H1 (cell line): ENCODE measurements at regions not wholly inside any gene's neighbourhood (a gene's known extent, or its start where the extent isn't known, plus 50 kb on each side); places are given as distances from the start of the nearest gene placed in this dataset.

Source experiments
- CTCF ChIA-PET: fragments of 300-600 bp; sonication (Branson Sonifier 250); formaldehyde crosslinking; loops from one replicate; lab custom pipeline; 2021; ENCODE audit not compliant: partially characterized antibody; lab: Charles Lee
- POLR2A ChIA-PET: fragments of 300-600 bp; sonication (Branson Sonifier 250); formaldehyde crosslinking; loops from one replicate; lab custom pipeline; 2021; ENCODE audit warnings: inconsistent platforms; ENCODE audit not compliant: partially characterized antibody; lab: Charles Lee
- DNase-seq, 2 experiments: peaks; one replicate each; pipeline versions ENCODE4 v3.0.0 to v3.0.0-alpha.2; 2010 to 2022; ENCODE audit warnings: low spot score in 2 of 2, low read depth in 1 of 2, mixed read lengths in 1 of 2
- FAIRE-seq: peaks from 2 replicates; lab custom pipeline; 2011; peaks lifted over from hg19 to GRCh38; lab: Jason Lieb, UNC
- H2AFZ ChIP-seq: 2 replicates; pipeline ENCODE4 v1.8.1; 2012; ENCODE audit warnings: low read length, inconsistent platforms
- H2AK5ac ChIP-seq: 2 replicates; pipeline ENCODE4 v1.6.1; 2013; ENCODE audit warnings: low read depth, low read length
- H2BK120ac ChIP-seq: replicated peaks from 2 replicates; pipeline ENCODE3; 2013; ENCODE audit warnings: low read depth, low read length, inconsistent platforms
- H2BK12ac ChIP-seq: 2 replicates; pipeline ENCODE4 v1.6.1; 2013; ENCODE audit warnings: low read depth, low read length
- H2BK15ac ChIP-seq: 2 replicates; pipeline ENCODE4 v1.6.1; 2013; ENCODE audit warnings: low read length
- H2BK20ac ChIP-seq: 2 replicates; pipeline ENCODE4 v1.6.1; 2013; ENCODE audit warnings: low read length
- H2BK5ac ChIP-seq: 2 replicates; pipeline ENCODE4 v1.6.1; 2013; ENCODE audit warnings: low read depth, low read length
- H3K14ac ChIP-seq: 2 replicates; pipeline ENCODE4 v1.6.1; 2013; ENCODE audit warnings: inconsistent platforms; ENCODE audit not compliant: insufficient read length
- H3K18ac ChIP-seq: 2 replicates; pipeline ENCODE4 v1.6.1; 2013; ENCODE audit warnings: low read length; ENCODE audit errors: extremely low read depth
- H3K23ac ChIP-seq: 2 replicates; pipeline ENCODE4 v1.6.1; 2013; ENCODE audit warnings: inconsistent platforms; ENCODE audit not compliant: insufficient read length
- H3K23me2 ChIP-seq: 2 replicates; pipeline ENCODE4 v1.6.1; 2013; ENCODE audit warnings: low read depth, low read length
- H3K27ac ChIP-seq: 2 replicates; pipeline ENCODE4 v1.6.1; 2011; ENCODE audit warnings: low read depth, low read length, inconsistent platforms
- H3K27me3 ChIP-seq, 4 experiments: replicated peaks in 1 of 4; 1 replicate in 1 of 4; 2 replicates in 3 of 4; pipeline versions ENCODE4 v1.6.1 to v1.8.1; 2011 to 2013; ENCODE audit warnings: low read length in 3 of 4, mild to moderate bottlenecking in 3 of 4, inconsistent platforms in 2 of 4, mixed read lengths in 2 of 4, moderate library complexity in 1 of 4; ENCODE audit not compliant: control insufficient read depth in 3 of 4, insufficient read depth in 3 of 4; ENCODE audit errors: extremely low read depth in 1 of 4
- H3K36me3 ChIP-seq, 4 experiments: 2 replicates each; pipeline versions ENCODE4 v1.6.1 to v1.8.1; 2011 to 2013; ENCODE audit warnings: mild to moderate bottlenecking in 4 of 4, low read length in 3 of 4, moderate library complexity in 2 of 4, control low read depth in 1 of 4, inconsistent platforms in 1 of 4; ENCODE audit not compliant: insufficient read depth in 4 of 4, control insufficient read depth in 2 of 4
- H3K4ac ChIP-seq: replicated peaks from 2 replicates; pipeline ENCODE3; 2013; ENCODE audit warnings: low read length, low read depth, mixed read lengths, inconsistent platforms; ENCODE audit not compliant: insufficient read length
- H3K4me1 ChIP-seq, 4 experiments: replicated peaks in 1 of 4; 1 replicate in 1 of 4; 2 replicates in 3 of 4; pipeline versions ENCODE4 v1.6.1 to v1.8.1; 2011 to 2013; ENCODE audit warnings: low read length in 3 of 4, inconsistent platforms in 2 of 4, mixed read lengths in 1 of 4; ENCODE audit not compliant: insufficient read depth in 4 of 4, control insufficient read depth in 3 of 4
- H3K4me2 ChIP-seq, 2 experiments: 2 replicates each; pipeline versions ENCODE4 v1.6.1 to v1.8.1; 2011 to 2013; ENCODE audit warnings: low read depth in 2 of 2, low read length in 2 of 2, control low read depth in 1 of 2, inconsistent platforms in 1 of 2, mild to moderate bottlenecking in 1 of 2; ENCODE audit not compliant: insufficient read depth in 1 of 2
- H3K4me3 ChIP-seq, 4 experiments: fragments of 200-600, 300-600 bp in 1 of 4; sonication (generic), shearing (Covaris generic), sonication (Bioruptor Twin) in 1 of 4; 2 replicates each; pipeline versions ENCODE4 v1.5.1 to v1.8.1; 2011 to 2016; ENCODE audit warnings: low read length in 4 of 4, low read depth in 3 of 4, control low read depth in 2 of 4, inconsistent platforms in 2 of 4, mild to moderate bottlenecking in 2 of 4, mixed read lengths in 1 of 4, moderate library complexity in 1 of 4; ENCODE audit not compliant: insufficient read depth in 2 of 4; ENCODE audit errors: extremely low read depth in 1 of 4
- H3K56ac ChIP-seq: replicated peaks from 2 replicates; pipeline ENCODE3; 2013; ENCODE audit warnings: low read depth, mild to moderate bottlenecking, mixed read lengths, low read length, inconsistent platforms; ENCODE audit not compliant: insufficient read length
- H3K79me1 ChIP-seq: 2 replicates; pipeline ENCODE4 v1.6.1; 2013; ENCODE audit warnings: low read depth, low read length, control low read depth
- H3K79me2 ChIP-seq, 2 experiments: 2 replicates each; pipeline versions ENCODE4 v1.6.1 to v1.8.1; 2012 to 2013; ENCODE audit warnings: low read length in 2 of 2, mild to moderate bottlenecking in 2 of 2, inconsistent platforms in 1 of 2; ENCODE audit not compliant: insufficient read depth in 2 of 2, control insufficient read depth in 1 of 2
- H3K9ac ChIP-seq, 4 experiments: replicated peaks in 1 of 4; 1 replicate in 1 of 4; 2 replicates in 3 of 4; pipeline versions ENCODE4 v1.6.1 to v1.8.1; 2011 to 2013; ENCODE audit warnings: low read depth in 3 of 4, low read length in 3 of 4, control low read depth in 2 of 4, mild to moderate bottlenecking in 2 of 4, moderate library complexity in 2 of 4, inconsistent platforms in 1 of 4; ENCODE audit errors: extremely low read depth in 1 of 4
- H3K9me3 ChIP-seq, 2 experiments: 2 replicates each; pipeline versions ENCODE4 v1.6.1 to v1.8.1; 2012 to 2013; ENCODE audit warnings: mild to moderate bottlenecking in 2 of 2, moderate library complexity in 2 of 2, control low read depth in 1 of 2, inconsistent platforms in 1 of 2, low read depth in 1 of 2, low read length in 1 of 2, mixed read lengths in 1 of 2; ENCODE audit not compliant: insufficient read depth in 2 of 2
- H4K20me1 ChIP-seq, 2 experiments: replicated peaks in 1 of 2; 2 replicates each; pipeline versions ENCODE3 to v1.8.1; 2011 to 2013; ENCODE audit warnings: inconsistent platforms in 2 of 2, low read length in 2 of 2, mild to moderate bottlenecking in 1 of 2; ENCODE audit not compliant: insufficient read depth in 2 of 2, control insufficient read depth in 1 of 2
- H4K5ac ChIP-seq: 2 replicates; pipeline ENCODE4 v1.6.1; 2013; ENCODE audit warnings: low read length, low read depth, mixed read lengths, inconsistent platforms; ENCODE audit not compliant: insufficient read length
- H4K8ac ChIP-seq: 2 replicates; pipeline ENCODE4 v1.8.0; 2013; ENCODE audit warnings: mild to moderate bottlenecking, moderate library complexity, low read length, inconsistent platforms; ENCODE audit not compliant: insufficient read depth; ENCODE audit errors: extremely low read depth
- H4K91ac ChIP-seq: replicated peaks from 2 replicates; pipeline ENCODE3; 2013; ENCODE audit warnings: low read length, mixed read lengths, inconsistent platforms; ENCODE audit not compliant: insufficient read length
- ATF2 ChIP-seq: IDR thresholded peaks from 2 replicates; pipeline ENCODE4 v1.6.1; 2012; ENCODE audit warnings: low read length, inconsistent platforms
- BACH1 ChIP-seq: IDR thresholded peaks from 2 replicates; pipeline ENCODE4 v1.6.1; 2012; ENCODE audit warnings: low read length, improper control_type of control experiment
- CHD1 ChIP-seq: IDR thresholded peaks from 2 replicates; pipeline ENCODE4 v1.6.1; 2012; ENCODE audit warnings: low read depth, low read length, improper control_type of control experiment
- EGR1 ChIP-seq: IDR thresholded peaks from 2 replicates; pipeline ENCODE4 v1.6.1; 2011; ENCODE audit warnings: low read depth, low read length, borderline replicate concordance
- JUN ChIP-seq: IDR thresholded peaks from 2 replicates; pipeline ENCODE4 v1.6.1; 2011; ENCODE audit warnings: low read depth, mild to moderate bottlenecking, improper control_type of control experiment, low read length
- MAFK ChIP-seq: IDR thresholded peaks from 2 replicates; pipeline ENCODE4 v1.6.1; 2012; ENCODE audit warnings: low read depth, mild to moderate bottlenecking, improper control_type of control experiment, low read length
- PHF8 ChIP-seq: fragments of 200-600 bp; sonication (generic); conservative IDR thresholded peaks from 2 replicates; pipeline ENCODE4 v1.7.1; 2012; ENCODE audit warnings: low read depth, mild to moderate bottlenecking, inconsistent platforms, low read length, moderate library complexity
- POU5F1 ChIP-seq: IDR thresholded peaks from 2 replicates; pipeline ENCODE4 v1.6.1; 2011; ENCODE audit warnings: low read depth, mild to moderate bottlenecking, low read length, moderate library complexity
- RAD21 ChIP-seq, 2 experiments: IDR thresholded peaks in 1 of 2; conservative IDR thresholded peaks in 1 of 2; 2 replicates each; pipeline ENCODE4 v1.6.1; 2011; ENCODE audit warnings: low read depth in 2 of 2, low read length in 2 of 2, improper control_type of control experiment in 1 of 2, inconsistent platforms in 1 of 2, mild to moderate bottlenecking in 1 of 2, moderate library complexity in 1 of 2
- SP4 ChIP-seq: IDR thresholded peaks from 2 replicates; pipeline ENCODE4 v1.6.1; 2012; ENCODE audit warnings: low read length, inconsistent platforms
- TCF12 ChIP-seq: IDR thresholded peaks from 2 replicates; pipeline ENCODE4 v1.6.1; 2011; ENCODE audit warnings: low read depth, mild to moderate bottlenecking, low read length
- WGBS, 2 experiments: shearing (Covaris generic) in 1 of 2; methylation state at CpG; one replicate each; pipeline versions ENCODE4 v1.1.6 to v1.1.7; 2013 to 2015; ENCODE audit warnings: low lambda C conversion rate in 2 of 2, mixed read lengths in 2 of 2, inconsistent platforms in 1 of 2, low coverage in 1 of 2, missing lambda C conversion rate in 1 of 2; ENCODE audit not compliant: insufficient replicate concordance in 2 of 2, insufficient coverage in 1 of 2, insufficient read length in 1 of 2; ENCODE audit errors: extremely low coverage in 1 of 2, missing lambda C conversion rate in 1 of 2; 5-methylcytosine and 5-hydroxymethylcytosine counted together

- 88% methylated on average over 6 of the region's 6 CpGs; no CpG with 5 or more reads in 1 of the 2 experiments for WGBS, 2 experiments
- Histone ChIP-seq H4K8ac (no peak overlapping the region), H3K36me3 (no peaks in the 10 kb centered on the region), H4K20me1 (no peaks in the 10 kb centered on the region), H3K56ac (no peak overlapping the region), H3K27me3 (no peaks in the 10 kb centered on the region), H3K4me3 (no peak overlapping the region), H3K79me1 (no peaks in the 10 kb centered on the region), H2AFZ (no peak overlapping the region), H3K18ac (no peak overlapping the region), H3K27ac (no peak overlapping the region), H2AK5ac (no peak overlapping the region), H3K79me2 (no peaks in the 10 kb centered on the region), H3K9ac (no peak overlapping the region), H3K9me3 (no peaks in the 10 kb centered on the region), H3K4me1 (no peaks in the 10 kb centered on the region), H2BK5ac (no peak overlapping the region), H2BK120ac (no peak overlapping the region), H2BK15ac (no peak overlapping the region), H3K14ac (no peak overlapping the region), H4K5ac (no peak overlapping the region), H3K4me2 (no peak overlapping the region), H3K23ac (no peak overlapping the region), H2BK20ac (no peak overlapping the region), H3K23me2 (no peaks in the 10 kb centered on the region), H4K91ac (no peak overlapping the region), H3K4ac (no peak overlapping the region), H2BK12ac (no peak overlapping the region)
- no peak for TF ChIP-seq EGR1
- no peak for TF ChIP-seq SP4
- TF ChIP-seq PHF8: no peak
- TF ChIP-seq RAD21 (IDR thresholded peaks at IDR 0.05 in 1 of 2, conservative IDR thresholded peaks at IDR 0.05 in 1 of 2; ENCODE audit: low read depth in 2 of 2, low read length in 2 of 2): no peak
- TF ChIP-seq JUN: no peak
- no peak for TF ChIP-seq POU5F1
- no peak for TF ChIP-seq TCF12
- TF ChIP-seq BACH1: no peak
- TF ChIP-seq CHD1: no peak
- TF ChIP-seq MAFK: no peak
- no peak for TF ChIP-seq ATF2
- ChIA-PET POLR2A (no interaction called here), CTCF (no interaction called here)
- FAIRE-seq (no peak), DNase-seq (no peak)
These were observed 185.4 kb upstream of the CSNK1A1L start for GRCh38 chr13:37290716-37291505.
